Spinal cord (tissue), 9 donors: ENCODE measurements at regions not wholly inside any gene's neighbourhood (a gene's known extent, or its start where the extent isn't known, plus 50 kb on each side); places are given as distances from the start of the nearest gene placed in this dataset.
"Not testable (repeated sequence)": the region's sequence is repeated elsewhere in the genome, so short reads cannot be mapped to it uniquely, and the experiment has no call there.

Experiments used
- DNase-seq, 6 donors: peaks; one replicate each; pipeline versions ENCODE4 v3.0.0 to v3.0.0-alpha.2; 2013 to 2015; ENCODE audit warnings: low spot score in 6 of 6, low read depth in 4 of 6
- H3K27ac ChIP-seq: one replicate; pipeline ENCODE4 v1.5.1; 2013; ENCODE audit warnings: low read depth, low read length, control low read depth
- H3K27me3 ChIP-seq: one replicate; pipeline ENCODE4 v1.6.1; 2013; ENCODE audit warnings: low read length; ENCODE audit not compliant: control insufficient read depth, insufficient read depth
- H3K36me3 ChIP-seq: one replicate; pipeline ENCODE4 v1.6.1; 2013; ENCODE audit warnings: low read length; ENCODE audit not compliant: control insufficient read depth, insufficient read depth
- H3K4me1 ChIP-seq: one replicate; pipeline ENCODE4 v1.6.1; 2013; ENCODE audit warnings: low read length; ENCODE audit not compliant: control insufficient read depth, insufficient read depth
- H3K4me3 ChIP-seq: one replicate; pipeline ENCODE4 v1.5.1; 2013; ENCODE audit warnings: low read depth, low read length, control low read depth
- H3K9me3 ChIP-seq: one replicate; pipeline ENCODE4 v1.6.1; 2013; ENCODE audit warnings: low read length; ENCODE audit not compliant: control insufficient read depth, insufficient read depth
- WGBS: methylation state at CpG from one replicate; pipeline ENCODE4 v1.1.5; 2013; ENCODE audit warnings: missing lambda C conversion rate; ENCODE audit not compliant: insufficient coverage; 5-methylcytosine and 5-hydroxymethylcytosine counted together
- donor health status: healthy.

DNA sequence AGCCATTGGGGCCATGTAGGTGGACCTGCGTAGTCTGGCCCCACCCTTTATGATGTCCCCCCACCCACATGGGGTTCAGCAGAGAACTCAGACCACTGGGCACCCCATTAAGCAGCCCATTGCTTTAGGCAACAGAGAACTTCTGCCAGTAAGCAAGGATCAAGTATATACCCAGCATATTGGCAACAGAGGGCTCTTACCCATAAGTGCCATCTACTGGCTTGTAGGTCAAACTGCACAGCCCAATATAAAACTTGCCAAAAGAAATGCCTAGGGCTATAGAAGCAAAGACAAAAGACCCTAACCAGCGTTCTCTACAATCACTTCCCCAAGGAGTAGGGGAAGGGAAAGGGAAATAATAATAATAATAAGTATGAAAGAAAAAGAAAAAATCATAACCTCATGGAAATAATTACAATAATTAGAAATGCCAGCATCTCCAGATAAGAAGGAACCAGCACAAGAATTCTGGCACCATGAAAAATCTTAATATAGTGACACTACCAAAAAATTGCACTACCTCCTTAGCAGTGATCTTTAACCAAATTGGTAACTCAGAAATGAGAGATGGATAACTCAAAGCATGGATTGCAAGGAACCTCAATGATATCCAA, 1090.7 kb downstream of the FAT4 start:
- no peaks in the 10 kb centered on the region for H3K27me3 ChIP-seq
- H3K4me1 ChIP-seq: no peaks in the 10 kb centered on the region
- no peaks in the 10 kb centered on the region for H3K9me3 ChIP-seq
- H3K27ac ChIP-seq: no peak overlapping the region
- DNase-seq: no peak
- 100% methylated on average over 1 of the region's 2 CpGs for WGBS
- H3K36me3 ChIP-seq: no peaks in the 10 kb centered on the region
- H3K4me3 ChIP-seq: no peak overlapping the region

DNA sequence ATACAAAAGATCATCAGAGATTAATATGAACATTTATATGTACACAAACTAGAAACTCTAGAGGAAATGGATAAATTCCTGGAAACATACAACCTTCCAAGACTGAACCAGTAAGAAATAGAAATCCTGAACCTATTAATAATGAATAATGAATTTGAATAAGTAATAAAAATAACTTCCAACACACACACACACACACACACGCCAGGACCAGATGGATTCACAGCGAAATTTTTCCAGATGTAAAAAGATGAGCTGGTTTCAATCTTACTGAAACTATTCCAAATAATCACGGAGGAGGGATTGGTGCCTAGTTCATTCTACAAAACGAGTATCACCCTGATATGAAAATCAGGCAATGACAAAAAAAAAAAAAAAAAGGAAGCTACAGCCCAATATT, 1095.0 kb downstream of the FAT4 start:
- Histone ChIP-seq H3K27me3 (no peaks in the 10 kb centered on the region), H3K36me3 (no peaks in the 10 kb centered on the region), H3K4me3 (no peak overlapping the region), H3K27ac (no peak overlapping the region), H3K4me1 (no peaks in the 10 kb centered on the region), H3K9me3 (no peaks in the 10 kb centered on the region)
- DNase-seq: no peak
- no CpG with 5 or more reads among the region's 4 CpGs for WGBS

DNA sequence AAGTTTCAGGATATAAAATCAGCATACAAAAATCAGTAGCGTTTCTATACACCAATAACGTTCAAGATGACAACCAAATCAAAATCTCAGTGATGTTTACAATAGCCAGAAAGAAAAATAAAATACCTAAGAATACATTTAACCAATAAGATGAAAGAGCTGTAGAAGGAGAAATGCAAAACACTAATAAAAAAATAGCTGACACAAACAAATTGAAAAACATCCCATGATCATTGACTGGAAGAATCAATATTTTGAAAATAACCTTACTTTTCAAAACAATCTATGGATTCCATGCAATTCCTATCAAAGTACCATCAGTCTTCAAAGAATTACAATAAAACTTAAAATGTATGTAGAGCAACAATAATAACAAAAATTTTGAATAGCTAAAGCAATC, 1096.3 kb downstream of the FAT4 start:
- no CpG with 5 or more reads among the region's 2 CpGs for WGBS
- Histone ChIP-seq H3K4me1 (no peaks in the 10 kb centered on the region), H3K36me3 (no peaks in the 10 kb centered on the region)

DNA sequence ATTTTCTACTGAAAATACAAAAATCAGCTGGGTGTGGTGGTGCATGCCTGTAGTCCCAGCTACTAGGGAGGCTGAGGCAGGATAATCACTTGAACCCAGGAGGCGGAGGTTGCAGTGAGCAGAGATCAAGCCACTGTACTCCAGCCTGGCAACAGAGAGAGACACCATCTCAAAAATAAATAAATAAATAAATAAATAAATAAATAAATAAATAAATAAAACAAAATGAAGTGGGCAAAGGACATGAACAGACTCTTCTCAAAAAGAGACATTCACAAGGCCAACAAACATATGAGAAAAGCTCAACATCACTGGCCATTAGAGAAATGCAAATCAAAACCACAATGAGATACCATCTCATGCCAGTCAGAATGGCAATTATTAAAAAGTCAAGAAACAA, 1097.6 kb downstream of the FAT4 start:
- not testable (repeated sequence) for H3K4me1 ChIP-seq, H3K9me3 ChIP-seq, DNase-seq, H3K36me3 ChIP-seq, H3K4me3 ChIP-seq, H3K27me3 ChIP-seq, H3K27ac ChIP-seq
- WGBS: no CpG with 5 or more reads among the region's 1 CpG

More for the DNA sequence above, 1096.3 kb downstream of the FAT4 start:
- H3K27ac ChIP-seq: no peak overlapping the region
- no peak overlapping the region for H3K4me3 ChIP-seq
- no peaks in the 10 kb centered on the region for H3K9me3 ChIP-seq
- DNase-seq: no peak
- no peaks in the 10 kb centered on the region for H3K27me3 ChIP-seq

DNA sequence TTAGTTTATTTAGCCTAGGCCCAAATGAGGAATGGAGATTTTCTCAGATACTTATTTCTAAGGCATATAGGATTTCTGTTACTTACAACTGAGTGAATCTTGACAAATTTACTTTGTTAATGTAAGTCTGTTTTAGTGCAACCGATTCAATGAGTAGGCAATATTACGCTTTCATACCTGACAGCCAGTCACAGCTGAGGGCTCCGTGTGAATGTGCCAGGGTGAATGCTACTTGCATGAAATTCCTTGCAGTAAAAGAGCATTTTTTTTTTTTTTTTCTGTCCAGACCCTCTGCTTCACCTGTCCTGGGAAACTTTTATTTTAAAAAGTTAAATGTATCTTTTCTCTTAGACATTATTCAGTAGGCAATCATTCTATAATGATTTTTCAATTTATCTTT, 1100.0 kb downstream of the FAT4 start:
- no peak for DNase-seq
- H3K4me3 ChIP-seq: no peak overlapping the region
- no peaks in the 10 kb centered on the region for H3K36me3 ChIP-seq
- H3K27ac ChIP-seq: no peak overlapping the region
- peaks cover 3% of the 10 kb centered on the region for H3K9me3 ChIP-seq
- 89% methylated on average over 3 of the region's 3 CpGs for WGBS
- H3K4me1 ChIP-seq: no peaks in the 10 kb centered on the region
- no peaks in the 10 kb centered on the region for H3K27me3 ChIP-seq

DNA sequence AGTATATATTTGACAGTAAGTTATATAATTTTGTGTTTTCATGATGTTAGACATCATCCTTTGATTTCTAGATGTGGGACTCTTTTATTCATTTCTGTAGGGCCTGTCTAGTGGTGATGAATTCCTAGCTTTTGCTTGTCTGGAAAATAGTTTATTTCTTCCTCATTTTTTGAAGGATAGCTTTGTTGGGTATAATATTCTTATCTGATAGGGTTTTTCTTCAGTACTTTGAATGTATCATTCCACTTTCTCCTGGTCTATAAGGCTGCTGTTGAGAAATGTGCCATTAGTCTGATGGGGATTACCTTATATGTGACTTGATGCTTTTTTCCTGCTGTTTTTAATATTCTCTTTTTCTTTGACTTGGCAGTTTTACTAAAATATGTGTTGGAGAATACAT, 1104.5 kb downstream of the FAT4 start:
- H3K36me3 ChIP-seq: no peaks in the 10 kb centered on the region
- H3K27me3 ChIP-seq: no peaks in the 10 kb centered on the region
- peaks cover 8% of the 10 kb centered on the region for H3K9me3 ChIP-seq
- no peak overlapping the region for H3K27ac ChIP-seq
- no peak overlapping the region for H3K4me3 ChIP-seq
- no peaks in the 10 kb centered on the region for H3K4me1 ChIP-seq
- no peak for DNase-seq

DNA sequence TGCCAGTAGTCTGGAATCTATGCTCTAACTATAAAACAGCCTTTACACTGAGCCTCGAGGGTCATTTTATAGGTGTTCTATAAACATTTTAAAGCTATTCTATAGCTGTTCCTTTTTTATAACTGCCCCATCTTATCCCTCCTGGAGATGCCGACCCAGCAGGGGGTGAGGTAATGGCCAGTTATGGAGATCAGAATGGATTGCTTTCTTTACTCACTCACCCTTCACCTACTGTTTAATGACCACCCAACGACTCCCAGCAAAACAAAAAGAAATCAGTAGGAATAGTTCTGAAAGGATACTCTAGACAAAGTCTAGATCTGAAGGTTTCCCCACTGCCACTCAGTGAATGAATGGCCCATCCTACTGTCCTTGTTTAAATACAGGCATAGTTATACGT, 1113.1 kb downstream of the FAT4 start:
- WGBS: no CpG with 5 or more reads among the region's 4 CpGs
- no peak overlapping the region for H3K27ac ChIP-seq
- DNase-seq: no peak
- no peaks in the 10 kb centered on the region for H3K36me3 ChIP-seq
- H3K27me3 ChIP-seq: no peaks in the 10 kb centered on the region
- H3K9me3 ChIP-seq: no peaks in the 10 kb centered on the region
- H3K4me3 ChIP-seq: no peak overlapping the region
- no peaks in the 10 kb centered on the region for H3K4me1 ChIP-seq

DNA sequence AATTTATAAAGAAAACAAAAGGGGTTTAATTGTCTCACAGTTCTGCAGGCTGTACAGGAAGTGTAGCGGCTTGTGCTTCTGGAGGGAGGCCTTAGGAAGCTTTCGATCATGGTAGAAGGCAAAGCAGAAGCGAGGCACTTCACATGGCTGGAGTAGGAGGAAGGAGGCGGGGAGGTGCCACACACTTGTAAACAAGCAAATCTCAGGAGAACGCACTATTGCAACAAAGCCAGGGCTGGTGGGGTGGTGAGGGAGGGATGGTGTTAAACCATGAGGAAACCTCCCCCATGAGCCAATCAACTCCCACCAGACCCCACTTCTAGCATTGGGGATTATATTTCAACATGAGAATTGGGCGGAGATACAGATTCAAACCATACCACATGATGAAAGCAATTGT, 1116.3 kb downstream of the FAT4 start:
- Histone ChIP-seq H3K4me3 (no peak overlapping the region), H3K36me3 (no peaks in the 10 kb centered on the region), H3K27ac (no peak overlapping the region), H3K27me3 (no peaks in the 10 kb centered on the region), H3K9me3 (no peaks in the 10 kb centered on the region), H3K4me1 (no peaks in the 10 kb centered on the region)
- no peak for DNase-seq
- WGBS: 93% methylated on average over 3 of the region's 6 CpGs

DNA sequence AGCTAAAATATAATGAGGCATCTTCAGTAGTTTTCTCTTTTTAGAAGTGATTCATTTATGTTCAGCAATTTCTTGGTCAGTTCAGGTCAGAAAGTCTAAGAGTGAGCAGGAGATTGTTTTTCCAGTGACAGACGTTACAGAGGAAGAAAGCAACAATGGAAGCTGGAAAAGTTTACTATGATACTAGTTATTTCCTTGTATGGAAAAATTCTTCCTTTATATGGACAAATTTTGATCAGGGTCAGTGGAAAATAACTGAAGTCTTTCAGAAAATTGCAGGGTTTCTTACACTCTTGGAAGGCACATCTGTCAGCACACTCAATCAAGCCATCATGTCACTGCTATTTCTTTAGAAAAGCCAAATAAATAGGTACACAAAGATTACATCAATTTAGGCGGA, 1120.7 kb downstream of the FAT4 start:
- Histone ChIP-seq H3K27me3 (no peaks in the 10 kb centered on the region), H3K9me3 (no peaks in the 10 kb centered on the region), H3K4me3 (no peak overlapping the region), H3K27ac (no peak overlapping the region), H3K36me3 (no peaks in the 10 kb centered on the region), H3K4me1 (no peaks in the 10 kb centered on the region)
- no CpG with 5 or more reads among the region's 2 CpGs for WGBS
- no peak for DNase-seq

DNA sequence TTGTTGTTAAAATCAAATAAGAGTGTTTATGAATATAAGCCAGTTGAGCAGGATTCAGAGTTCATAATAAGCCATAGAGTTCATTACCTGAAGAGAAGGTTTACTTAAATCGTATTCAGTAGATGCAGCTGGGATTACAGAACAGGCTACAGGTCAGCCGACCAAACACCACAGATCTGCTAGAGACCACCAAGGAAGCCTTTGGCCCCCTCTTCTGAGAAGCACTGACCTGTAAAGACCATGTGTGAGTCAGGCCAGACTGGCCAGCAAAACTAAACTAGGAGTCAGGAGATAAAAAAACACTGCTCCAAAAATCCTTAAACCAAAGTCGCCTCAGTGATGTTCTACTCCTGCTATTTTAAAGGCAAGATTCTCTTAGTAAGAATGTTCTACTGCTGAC, 1125.5 kb downstream of the FAT4 start:
- Histone ChIP-seq H3K4me3 (no peak overlapping the region), H3K27ac (no peak overlapping the region), H3K4me1 (no peaks in the 10 kb centered on the region), H3K9me3 (no peaks in the 10 kb centered on the region), H3K36me3 (no peaks in the 10 kb centered on the region), H3K27me3 (no peaks in the 10 kb centered on the region)
- WGBS: 33% methylated on average over 1 of the region's 3 CpGs
- no peak for DNase-seq
